RPMI7951 (cell line): ENCODE measurements at regions not wholly inside any gene's neighbourhood (a gene's known extent, or its start where the extent isn't known, plus 50 kb on each side); places are given as distances from the start of the nearest gene placed in this dataset.
"Not testable (repeated sequence)": the region's sequence is repeated elsewhere in the genome, so short reads cannot be mapped to it uniquely, and the experiment has no call there.

Source experiments
- DNase-seq: peaks from one replicate; pipeline ENCODE4 v3.0.0-alpha.2; 2012; ENCODE audit warnings: low read depth

DNA sequence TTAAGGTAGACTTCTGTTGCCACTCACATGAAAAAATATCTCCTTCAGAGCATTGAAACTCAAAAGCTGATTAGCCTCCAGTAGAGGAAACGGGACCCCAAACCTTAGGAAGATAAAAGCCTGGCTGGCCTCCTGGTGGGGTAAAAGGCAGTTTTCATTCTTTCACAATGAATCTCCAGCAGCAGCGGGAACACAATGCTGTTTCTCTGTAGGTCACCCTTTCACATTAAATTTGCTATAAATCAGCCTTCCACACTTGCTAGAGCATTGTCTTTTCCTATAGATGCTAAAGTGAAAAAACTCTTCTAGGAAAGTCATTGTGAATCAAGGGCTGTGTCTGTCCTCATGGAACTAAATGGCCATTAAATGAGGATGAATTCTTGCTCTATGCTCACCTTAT lies 207.3 kb upstream of the MAGEB2 start:
- no peak for DNase-seq

GRCh38 chrX:30010471-30010870 lies 204.9 kb upstream of the MAGEB2 start:
- no peak for DNase-seq

- DNase-seq: no peak
Observed at GRCh38 chrX:30015440-30015839, 199.9 kb upstream of the MAGEB2 start.

DNA sequence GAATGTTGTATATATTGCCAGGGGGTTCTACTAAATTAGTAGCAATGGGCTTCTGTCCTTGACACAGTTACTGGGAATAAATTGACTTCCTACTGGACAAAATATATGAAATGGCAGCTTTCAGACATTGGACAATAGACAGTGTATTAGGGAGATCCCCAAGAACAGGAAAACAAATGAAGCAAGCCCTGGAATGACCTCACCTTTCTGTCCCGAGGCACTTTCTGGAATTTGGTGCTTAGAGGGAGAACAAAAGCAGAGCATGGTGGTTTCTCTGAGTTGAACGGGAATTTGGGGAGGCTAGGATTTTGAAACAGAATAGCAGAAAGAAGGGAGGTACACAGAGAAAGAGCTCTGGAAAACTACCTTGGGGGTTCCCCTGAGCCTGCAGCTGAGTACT lies 187.7 kb upstream of the MAGEB2 start:
- DNase-seq: no peak

GRCh38 chrX:30036406-30036805 lies 179.0 kb upstream of the MAGEB2 start:
- not testable (repeated sequence) for DNase-seq

- no peak for DNase-seq
Observed at GRCh38 chrX:30039768-30040167, 175.6 kb upstream of the MAGEB2 start.

DNA sequence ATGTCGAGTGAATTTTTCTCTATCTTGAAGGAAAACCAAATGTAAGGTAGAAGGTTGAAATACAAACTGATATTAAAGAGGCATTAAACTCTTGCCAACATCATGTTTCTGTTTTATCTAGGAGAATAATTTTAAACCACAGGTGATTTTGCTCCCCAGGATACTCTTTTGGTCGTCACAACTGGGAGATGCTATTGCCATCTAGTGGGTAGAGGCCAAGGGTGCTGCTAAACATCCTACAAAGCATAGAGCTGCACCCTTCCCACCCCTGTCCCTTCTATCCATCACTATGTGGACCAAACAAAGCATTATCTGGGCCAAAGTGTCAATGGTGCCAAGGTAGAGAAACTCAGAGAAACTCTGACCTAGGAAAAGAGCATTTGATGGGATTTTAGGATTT lies 154.6 kb upstream of the MAGEB2 start:
- DNase-seq: peak; percentile 23

GRCh38 chrX:30065226-30065625 lies 150.1 kb upstream of the MAGEB2 start:
- DNase-seq: peak; percentile 27

GRCh38 chrX:30067677-30068076 lies 147.7 kb upstream of the MAGEB2 start:
- DNase-seq: no peak

DNA sequence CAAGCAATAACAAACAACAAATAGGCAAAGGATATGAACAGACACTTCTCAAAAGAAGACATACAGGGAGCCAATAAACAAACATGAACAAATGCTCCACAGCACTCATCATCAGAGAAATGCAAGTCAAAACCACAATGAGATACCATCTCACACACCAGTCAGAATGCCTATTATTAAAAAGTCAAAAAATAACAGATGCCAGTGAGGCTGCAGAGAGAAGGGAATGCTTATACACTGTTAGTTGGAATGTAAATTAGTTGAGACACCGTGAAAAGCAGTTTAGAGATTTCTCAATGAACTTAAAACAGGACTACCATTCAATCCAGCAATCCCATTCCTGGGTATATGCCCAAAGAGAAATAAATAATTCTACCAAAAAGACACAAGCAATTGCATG lies 129.8 kb upstream of the MAGEB2 start:
- DNase-seq: no peak

- no peak for DNase-seq
Observed at GRCh38 chrX:30111431-30111830, 103.9 kb upstream of the MAGEB2 start.

DNA sequence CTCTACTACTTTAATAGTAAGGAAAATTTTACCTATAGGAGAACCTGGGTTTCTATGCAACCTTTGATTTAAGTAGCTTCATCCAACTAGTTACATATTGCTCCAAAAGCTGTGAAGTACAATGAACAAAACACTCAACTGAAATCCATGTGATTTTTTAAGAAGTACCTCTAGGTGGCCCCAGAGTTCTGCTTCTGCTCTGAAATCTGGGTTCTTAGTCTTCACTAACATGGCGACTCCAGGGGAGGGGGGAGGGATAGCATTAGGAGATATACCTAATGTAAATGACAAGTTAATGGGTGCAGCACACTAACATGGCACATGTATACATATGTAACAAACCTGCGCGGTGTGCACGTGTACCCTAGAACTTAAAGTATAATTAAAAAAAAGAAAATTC lies 73.4 kb upstream of the MAGEB2 start:
- DNase-seq: peak; percentile 71

DNA sequence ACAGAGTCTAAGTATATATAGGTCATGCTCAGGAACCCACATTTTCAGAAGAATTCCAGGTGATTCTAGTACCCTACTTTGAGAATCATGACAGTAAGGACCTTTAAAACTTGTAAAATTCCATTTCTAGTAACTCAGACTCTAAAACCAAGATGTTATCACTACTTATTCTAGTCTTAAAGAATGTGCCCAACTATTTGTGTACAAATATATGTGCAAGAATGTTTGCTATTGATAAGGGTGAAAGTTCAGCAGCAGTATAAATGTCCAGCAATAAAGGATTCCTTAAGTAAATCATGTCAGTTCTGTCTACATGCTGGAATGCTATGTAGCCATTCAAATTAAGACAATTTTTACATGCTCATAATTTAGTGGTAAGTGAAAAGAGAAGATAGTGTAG lies 71.1 kb upstream of the MAGEB2 start:
- DNase-seq: no peak

DNA sequence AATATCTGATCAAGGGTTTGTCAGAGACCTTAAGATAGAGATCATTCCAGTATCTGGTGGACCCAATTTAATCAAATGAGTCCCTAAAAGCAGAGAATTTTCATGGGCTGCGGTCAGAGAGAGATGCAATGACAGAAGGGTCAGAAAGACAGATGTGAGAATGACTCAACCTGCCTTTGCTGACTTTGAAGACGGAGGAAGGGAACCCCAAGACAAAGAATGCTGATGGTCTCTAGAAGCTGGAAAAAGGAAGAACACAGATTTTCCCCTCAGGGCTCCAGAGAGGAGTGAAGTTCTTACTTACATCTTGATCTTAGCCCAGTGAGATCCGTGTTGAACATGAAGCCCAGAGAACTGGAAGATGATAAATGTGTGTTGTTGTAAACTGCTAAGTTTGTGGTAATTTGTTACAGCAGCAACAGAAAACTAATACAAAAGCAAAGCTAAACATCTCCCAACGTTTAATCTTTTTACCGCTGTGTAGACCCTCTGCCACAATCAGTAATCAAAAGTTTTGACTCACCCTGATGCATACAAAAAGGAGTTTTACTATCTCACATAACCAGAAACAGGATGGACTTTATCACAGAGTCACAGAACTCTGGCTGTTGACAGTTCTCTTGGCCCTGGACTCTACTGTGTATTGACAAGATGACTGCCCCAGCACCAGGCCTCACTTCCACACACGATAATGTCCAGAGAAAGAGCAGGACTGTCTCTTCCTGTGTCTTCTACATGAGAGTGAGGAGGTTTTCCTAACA lies 70.2 kb upstream of the MAGEB2 start:
- peak; percentile 84 for DNase-seq

- DNase-seq: no peak
Observed at GRCh38 chrX:30147996-30148643, 67.2 kb upstream of the MAGEB2 start.

- DNase-seq: peak; percentile 85
Observed at GRCh38 chrX:30149206-30149605, 66.2 kb upstream of the MAGEB2 start.

DNA sequence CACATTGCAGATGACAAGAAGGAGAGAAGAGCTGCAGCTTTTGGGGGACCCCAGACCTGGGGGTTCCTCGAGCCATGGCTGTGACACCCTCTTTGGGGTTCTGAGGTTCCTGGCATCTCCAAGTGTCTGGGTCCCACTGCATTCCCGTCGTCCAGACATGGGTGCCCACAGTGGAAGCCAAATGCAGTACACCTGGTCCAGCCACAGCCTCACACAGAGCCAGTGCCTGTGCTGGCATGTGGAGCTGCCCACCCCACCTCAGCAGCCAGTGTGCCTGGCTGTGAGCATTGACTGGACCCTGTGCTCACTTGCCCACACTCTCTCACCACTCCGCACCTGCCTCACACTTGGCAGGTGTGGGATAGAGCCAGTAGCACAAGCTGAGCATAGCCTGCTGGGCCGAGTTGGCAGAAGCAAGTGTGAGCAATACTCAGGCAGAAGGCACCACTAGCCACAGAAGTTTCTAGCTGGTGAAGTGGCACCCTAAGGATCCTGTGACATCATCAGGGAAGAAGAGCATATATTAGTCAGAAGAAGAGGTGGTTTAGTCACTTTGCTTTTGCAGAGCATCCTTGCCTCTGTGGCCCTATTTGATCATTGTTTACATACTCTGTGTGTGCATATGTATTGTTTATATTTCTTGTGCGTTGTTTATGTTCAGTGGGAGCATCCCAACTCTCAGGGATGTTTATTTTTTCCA lies 65.0 kb upstream of the MAGEB2 start:
- DNase-seq: peak; percentile 76

DNA sequence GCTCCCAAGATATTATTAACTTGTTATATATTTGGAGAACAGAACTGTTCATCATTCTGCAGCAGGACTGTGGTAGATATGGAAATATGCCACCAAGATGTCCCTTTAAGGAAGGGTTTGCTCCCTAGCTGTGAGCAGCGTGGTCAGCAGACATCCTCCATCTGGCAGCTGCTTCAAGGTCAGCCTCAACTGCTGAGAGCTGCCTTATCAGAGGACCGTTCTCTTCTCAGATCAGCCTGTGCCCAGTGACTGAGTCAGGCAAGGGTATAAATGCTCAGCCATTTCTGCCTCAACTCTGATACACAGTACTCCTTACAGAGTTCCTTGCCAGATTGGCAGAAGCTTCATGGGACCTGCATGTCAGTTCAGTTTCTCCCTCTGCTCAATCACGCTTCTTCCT lies 63.4 kb upstream of the MAGEB2 start:
- no peak for DNase-seq

GRCh38 chrX:30153175-30153880 lies 62.0 kb upstream of the MAGEB2 start:
- DNase-seq: peak; percentile 34

DNA sequence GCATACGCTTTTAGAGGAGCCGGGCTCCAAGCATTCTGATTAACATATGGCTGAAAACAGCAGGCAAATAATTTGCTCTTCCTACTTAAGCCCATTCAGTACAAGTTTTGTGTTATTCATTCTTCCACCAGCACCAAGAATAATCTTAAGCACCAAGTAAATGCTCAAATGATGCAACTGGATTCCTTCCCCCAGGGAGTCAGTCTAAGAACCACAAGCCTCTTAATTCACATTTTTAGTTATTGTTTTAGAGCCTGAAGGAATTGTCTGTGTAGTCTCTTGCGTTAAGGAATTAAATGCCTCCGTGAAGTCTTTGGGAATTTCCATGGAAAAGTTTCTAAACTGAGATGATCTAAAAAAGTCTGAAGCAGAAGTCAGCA lies 61.5 kb upstream of the MAGEB2 start:
- DNase-seq: peak; percentile 66

DNA sequence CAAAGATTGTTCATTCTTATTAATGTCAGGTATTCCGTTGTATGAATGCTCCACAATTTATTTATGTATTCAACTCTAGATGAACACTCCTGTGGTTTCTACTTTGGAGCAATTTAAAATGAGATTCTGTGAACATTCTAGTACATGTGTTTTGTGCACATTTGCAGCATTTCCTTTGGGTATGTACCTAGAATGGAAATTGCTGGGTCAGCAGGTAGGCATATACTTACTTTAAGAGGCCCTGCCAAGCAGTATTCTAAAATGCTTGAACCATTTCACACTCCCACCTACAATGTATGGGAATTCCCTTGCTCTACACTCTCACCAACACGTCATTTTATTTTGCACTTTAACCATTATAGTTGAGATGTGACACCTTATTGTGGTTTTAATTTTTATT lies 59.4 kb upstream of the MAGEB2 start:
- DNase-seq: no peak

DNA sequence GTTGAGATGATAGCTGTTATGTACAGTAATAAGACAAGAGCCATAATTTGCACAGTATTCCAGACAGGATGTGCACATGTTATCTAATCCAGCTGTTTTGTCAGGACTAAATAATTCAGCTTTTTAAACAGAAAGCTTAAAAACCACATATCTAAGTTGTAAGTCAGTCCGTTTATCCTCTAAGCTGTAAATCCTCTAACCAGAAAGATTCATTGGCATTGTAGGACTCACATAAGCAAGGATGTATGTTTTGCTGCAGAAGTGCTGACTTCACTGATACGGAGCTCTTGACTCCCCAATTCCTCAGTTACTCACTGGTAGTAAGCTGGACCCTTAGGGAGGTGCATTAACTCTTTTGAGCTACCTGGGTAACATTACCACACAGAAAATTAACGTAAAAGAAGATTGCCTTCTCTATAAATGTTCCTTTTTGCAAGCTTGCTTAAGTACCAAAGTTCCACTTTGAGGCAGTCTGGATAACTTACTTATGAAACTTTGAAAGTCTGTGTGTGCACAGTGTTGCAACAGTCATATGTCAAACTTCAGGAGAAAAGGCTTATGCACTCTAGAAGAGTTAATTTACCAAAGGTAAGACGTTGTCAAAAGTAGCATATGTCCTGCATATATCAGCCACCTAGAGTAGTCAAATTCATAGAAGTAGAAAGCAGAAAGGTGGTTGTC lies 58.3 kb upstream of the MAGEB2 start:
- DNase-seq: no peak
